C4-2B (cell line): ENCODE measurements at regions not wholly inside any gene's neighbourhood (a gene's known extent, or its start where the extent isn't known, plus 50 kb on each side); places are given as distances from the start of the nearest gene placed in this dataset.

Experiments
- CTCF ChIP-seq: fragments of 450-650 bp; conservative IDR thresholded peaks from 2 replicates; pipeline ENCODE4 v1.5.1; 2017; ENCODE audit warnings: mild to moderate bottlenecking
- ZFX ChIP-seq: fragments of 450-650 bp; IDR thresholded peaks from 2 replicates; pipeline ENCODE4 v1.6.1; 2017

GRCh38 chr1:22239378-22239777, 96.5 kb upstream of the WNT4 start:
- no peak for TF ChIP-seq CTCF
- no peak for TF ChIP-seq ZFX
